ENCODE measurements at regions not wholly inside any gene's neighbourhood (a gene's known extent, or its start where the extent isn't known, plus 50 kb on each side); places are given as distances from the start of the nearest gene placed in this dataset.

DNA sequence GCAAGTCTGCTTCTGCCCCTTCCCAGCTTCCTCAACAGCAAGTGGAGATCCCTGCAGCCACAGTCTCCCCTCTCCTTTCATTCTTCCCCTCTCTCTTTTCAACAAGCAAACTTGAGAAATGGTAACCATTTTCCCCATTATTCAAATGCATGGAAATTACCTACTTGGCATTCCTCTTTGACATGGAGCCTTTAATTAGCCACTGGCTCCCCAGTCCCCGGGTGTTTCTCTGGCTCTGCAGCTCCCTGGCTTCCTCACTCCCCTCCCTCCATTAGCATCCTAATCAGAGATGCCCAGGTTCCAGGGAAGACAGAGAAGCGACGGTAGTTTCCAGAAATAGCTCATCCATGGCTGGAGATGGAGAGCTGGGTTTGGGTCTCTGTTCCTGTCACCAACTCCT, 116.0 kb downstream of the CCT6B start:
- Histone ChIP-seq H3K27me3 (ENCODE audit: control insufficient read depth in 4 of 4, insufficient read depth in 4 of 4, low read length in 3 of 4) (no peaks in the 10 kb centered on the region), H3K4me3 (ENCODE audit: low read depth in 1 of 3, low read length in 3 of 3) (no peak overlapping the region), H3K27ac (ENCODE audit: low read depth in 1 of 2, low read length in 2 of 2) (no peak overlapping the region), H3K36me3 (ENCODE audit: control insufficient read depth in 4 of 4, insufficient read depth in 3 of 4, low read depth in 1 of 4, low read length in 3 of 4) (no peaks in the 10 kb centered on the region), H3K9ac (ENCODE audit: low read depth in 1 of 2, low read length in 2 of 2) (no peak overlapping the region), H3K4me1 (ENCODE audit: control insufficient read depth in 4 of 4, insufficient read depth in 4 of 4, low read length in 3 of 4) (peaks cover 0 to 9% (median 5%) of the 10 kb centered on the region in 4 donors), H3K9me3 (ENCODE audit: control insufficient read depth in 4 of 4, low read length in 3 of 4) (peaks cover 0 to 5% (median 0%) of the 10 kb centered on the region in 4 donors)
- TF ChIP-seq, protein P1, sequence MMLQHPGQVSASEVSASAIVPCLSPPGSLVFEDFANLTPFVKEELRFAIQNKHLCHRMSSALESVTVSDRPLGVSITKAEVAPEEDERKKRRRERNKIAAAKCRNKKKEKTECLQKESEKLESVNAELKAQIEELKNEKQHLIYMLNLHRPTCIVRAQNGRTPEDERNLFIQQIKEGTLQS (IDR thresholded peaks at IDR 0.05), result no peak
- no peak for TF ChIP-seq TAF1 (conservative IDR thresholded peaks at IDR 0.05)
- TF ChIP-seq HNF4A (conservative IDR thresholded peaks at IDR 0.05), result no peak
- TF ChIP-seq, protein P2, sequence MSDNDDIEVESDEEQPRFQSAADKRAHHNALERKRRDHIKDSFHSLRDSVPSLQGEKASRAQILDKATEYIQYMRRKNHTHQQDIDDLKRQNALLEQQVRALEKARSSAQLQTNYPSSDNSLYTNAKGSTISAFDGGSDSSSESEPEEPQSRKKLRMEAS (IDR thresholded peaks at IDR 0.05), result no peak
- no peak for TF ChIP-seq FOXA1 (IDR thresholded peaks at IDR 0.05)
- TF ChIP-seq HNF4G (IDR thresholded peaks at IDR 0.05), result no peak
- TF ChIP-seq RXRA (IDR thresholded peaks at IDR 0.05), result no peak
- TF ChIP-seq FOXA2 (IDR thresholded peaks at IDR 0.05), result no peak
- TF ChIP-seq SP1 (IDR thresholded peaks at IDR 0.05), result no peak
- 52% methylated on average over 3 of the region's 3 CpGs for WGBS
- DNase-seq (ENCODE audit: low spot score), result no peak

DNA sequence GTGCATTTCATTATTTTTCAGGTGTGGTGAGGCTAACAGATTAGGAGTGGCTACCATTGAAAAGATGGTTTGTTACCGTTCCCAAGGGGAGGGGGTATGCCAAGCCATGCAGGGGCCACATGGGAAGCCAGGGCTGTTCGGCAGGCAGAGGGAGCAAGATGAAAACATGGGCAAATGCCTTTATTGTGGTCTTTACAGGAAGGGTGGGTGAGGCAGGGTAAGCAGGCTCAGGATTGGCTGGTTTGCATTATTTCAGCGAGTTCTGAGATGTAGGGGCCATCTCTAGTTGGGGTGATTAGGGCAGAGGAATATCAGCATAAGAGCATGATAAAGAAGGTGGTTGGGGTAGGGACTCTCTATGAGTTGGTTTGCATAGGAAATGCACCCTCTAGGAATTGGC, 117.6 kb downstream of the CCT6B start:
- Histone ChIP-seq H3K27me3 (ENCODE audit: control insufficient read depth in 4 of 4, insufficient read depth in 4 of 4, low read length in 3 of 4) (no peaks in the 10 kb centered on the region), H3K4me1 (ENCODE audit: control insufficient read depth in 4 of 4, insufficient read depth in 4 of 4, low read length in 3 of 4) (no peaks in the 10 kb centered on the region), H3K4me3 (ENCODE audit: low read depth in 1 of 3, low read length in 3 of 3) (no peak overlapping the region), H3K27ac (ENCODE audit: low read depth in 1 of 2, low read length in 2 of 2) (no peak overlapping the region), H3K9me3 (ENCODE audit: control insufficient read depth in 4 of 4, low read length in 3 of 4) (peaks cover 0 to 5% (median 0%) of the 10 kb centered on the region in 4 donors), H3K9ac (ENCODE audit: low read depth in 1 of 2, low read length in 2 of 2) (no peak overlapping the region), H3K36me3 (ENCODE audit: control insufficient read depth in 4 of 4, insufficient read depth in 3 of 4, low read depth in 1 of 4, low read length in 3 of 4) (no peaks in the 10 kb centered on the region)
- no peak for DNase-seq (ENCODE audit: low spot score)
- no peak for TF ChIP-seq SP1 (IDR thresholded peaks at IDR 0.05)
- TF ChIP-seq, protein P1 (IDR thresholded peaks at IDR 0.05), result no peak
- no peak for TF ChIP-seq NR2F2 (IDR thresholded peaks at IDR 0.05)
- TF ChIP-seq RXRA (IDR thresholded peaks at IDR 0.05), result no peak
- TF ChIP-seq, protein P3, sequence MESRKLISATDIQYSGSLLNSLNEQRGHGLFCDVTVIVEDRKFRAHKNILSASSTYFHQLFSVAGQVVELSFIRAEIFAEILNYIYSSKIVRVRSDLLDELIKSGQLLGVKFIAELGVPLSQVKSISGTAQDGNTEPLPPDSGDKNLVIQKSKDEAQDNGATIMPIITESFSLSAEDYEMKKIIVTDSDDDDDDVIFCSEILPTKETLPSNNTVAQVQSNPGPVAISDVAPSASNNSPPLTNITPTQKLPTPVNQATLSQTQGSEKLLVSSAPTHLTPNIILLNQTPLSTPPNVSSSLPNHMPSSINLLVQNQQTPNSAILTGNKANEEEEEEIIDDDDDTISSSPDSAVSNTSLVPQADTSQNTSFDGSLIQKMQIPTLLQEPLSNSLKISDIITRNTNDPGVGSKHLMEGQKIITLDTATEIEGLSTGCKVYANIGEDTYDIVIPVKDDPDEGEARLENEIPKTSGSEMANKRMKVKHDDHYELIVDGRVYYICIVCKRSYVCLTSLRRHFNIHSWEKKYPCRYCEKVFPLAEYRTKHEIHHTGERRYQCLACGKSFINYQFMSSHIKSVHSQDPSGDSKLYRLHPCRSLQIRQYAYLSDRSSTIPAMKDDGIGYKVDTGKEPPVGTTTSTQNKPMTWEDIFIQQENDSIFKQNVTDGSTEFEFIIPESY (IDR thresholded peaks at IDR 0.05), result no peak
- TF ChIP-seq HNF4G (IDR thresholded peaks at IDR 0.05), result no peak
- no peak for TF ChIP-seq YY1 (IDR thresholded peaks at IDR 0.05)
- no peak for TF ChIP-seq TAF1 (conservative IDR thresholded peaks at IDR 0.05)
- TF ChIP-seq, protein P4, sequence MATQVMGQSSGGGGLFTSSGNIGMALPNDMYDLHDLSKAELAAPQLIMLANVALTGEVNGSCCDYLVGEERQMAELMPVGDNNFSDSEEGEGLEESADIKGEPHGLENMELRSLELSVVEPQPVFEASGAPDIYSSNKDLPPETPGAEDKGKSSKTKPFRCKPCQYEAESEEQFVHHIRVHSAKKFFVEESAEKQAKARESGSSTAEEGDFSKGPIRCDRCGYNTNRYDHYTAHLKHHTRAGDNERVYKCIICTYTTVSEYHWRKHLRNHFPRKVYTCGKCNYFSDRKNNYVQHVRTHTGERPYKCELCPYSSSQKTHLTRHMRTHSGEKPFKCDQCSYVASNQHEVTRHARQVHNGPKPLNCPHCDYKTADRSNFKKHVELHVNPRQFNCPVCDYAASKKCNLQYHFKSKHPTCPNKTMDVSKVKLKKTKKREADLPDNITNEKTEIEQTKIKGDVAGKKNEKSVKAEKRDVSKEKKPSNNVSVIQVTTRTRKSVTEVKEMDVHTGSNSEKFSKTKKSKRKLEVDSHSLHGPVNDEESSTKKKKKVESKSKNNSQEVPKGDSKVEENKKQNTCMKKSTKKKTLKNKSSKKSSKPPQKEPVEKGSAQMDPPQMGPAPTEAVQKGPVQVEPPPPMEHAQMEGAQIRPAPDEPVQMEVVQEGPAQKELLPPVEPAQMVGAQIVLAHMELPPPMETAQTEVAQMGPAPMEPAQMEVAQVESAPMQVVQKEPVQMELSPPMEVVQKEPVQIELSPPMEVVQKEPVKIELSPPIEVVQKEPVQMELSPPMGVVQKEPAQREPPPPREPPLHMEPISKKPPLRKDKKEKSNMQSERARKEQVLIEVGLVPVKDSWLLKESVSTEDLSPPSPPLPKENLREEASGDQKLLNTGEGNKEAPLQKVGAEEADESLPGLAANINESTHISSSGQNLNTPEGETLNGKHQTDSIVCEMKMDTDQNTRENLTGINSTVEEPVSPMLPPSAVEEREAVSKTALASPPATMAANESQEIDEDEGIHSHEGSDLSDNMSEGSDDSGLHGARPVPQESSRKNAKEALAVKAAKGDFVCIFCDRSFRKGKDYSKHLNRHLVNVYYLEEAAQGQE (IDR thresholded peaks at IDR 0.05), result no peak
- TF ChIP-seq FOXA1 (IDR thresholded peaks at IDR 0.05), result no peak
- TF ChIP-seq FOXA2 (IDR thresholded peaks at IDR 0.05), result no peak
- no peak for TF ChIP-seq JUND (IDR thresholded peaks at IDR 0.05)
- TF ChIP-seq GABPA (IDR thresholded peaks at IDR 0.05 in 1 of 2, conservative IDR thresholded peaks at IDR 0.05 in 1 of 2), result no peak
- 80% methylated on average over 3 of the region's 3 CpGs for WGBS
